Glomerular endothelial cell (primary cell): ENCODE measurements at regions not wholly inside any gene's neighbourhood (a gene's known extent, or its start where the extent isn't known, plus 50 kb on each side); places are given as distances from the start of the nearest gene placed in this dataset.

Source experiments
- DNase-seq: peaks from one replicate; pipeline ENCODE4 v3.0.0-alpha.2; 2011; ENCODE audit warnings: low read depth, low spot score; ENCODE audit errors: extremely low read depth

DNA sequence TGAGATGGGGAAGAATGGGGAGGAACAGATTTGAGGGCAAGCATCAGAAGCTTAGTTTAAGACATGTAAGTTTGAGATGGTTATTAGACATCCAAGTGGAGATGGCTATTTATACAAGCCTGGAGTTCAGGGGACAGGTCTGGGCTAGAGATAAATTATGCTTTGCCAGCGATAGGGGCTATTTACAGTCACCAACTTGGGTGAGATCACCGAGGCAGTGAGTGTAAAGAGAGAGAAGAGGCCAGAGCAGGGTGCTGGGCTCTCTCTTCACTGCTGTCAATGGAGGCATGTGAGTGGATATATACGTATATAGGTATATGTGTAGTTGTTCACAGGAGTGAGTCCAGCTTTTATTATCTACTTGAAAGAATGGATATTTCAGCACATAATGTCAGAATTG is 81.0 kb downstream of the QPCT start:
- no peak for DNase-seq

DNA sequence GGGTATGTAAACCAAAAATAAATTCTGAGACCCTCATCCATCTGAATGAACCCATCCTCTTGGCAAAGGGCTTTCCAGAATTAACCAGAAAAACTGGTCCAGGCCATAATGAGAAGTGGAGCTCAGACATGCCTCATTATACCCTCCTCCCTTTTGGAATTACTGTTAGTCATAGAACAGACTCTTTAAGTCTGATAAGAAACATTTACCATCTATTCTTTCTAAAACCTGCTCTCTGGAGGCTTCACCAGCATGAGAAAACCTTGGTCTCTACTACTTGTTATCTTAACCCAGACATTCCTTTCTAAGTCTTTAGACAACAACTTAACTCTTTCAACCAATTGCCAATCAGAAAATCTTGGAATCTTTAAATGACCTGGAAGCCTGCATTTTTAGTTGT is 82.8 kb downstream of the QPCT start:
- no peak for DNase-seq

DNA sequence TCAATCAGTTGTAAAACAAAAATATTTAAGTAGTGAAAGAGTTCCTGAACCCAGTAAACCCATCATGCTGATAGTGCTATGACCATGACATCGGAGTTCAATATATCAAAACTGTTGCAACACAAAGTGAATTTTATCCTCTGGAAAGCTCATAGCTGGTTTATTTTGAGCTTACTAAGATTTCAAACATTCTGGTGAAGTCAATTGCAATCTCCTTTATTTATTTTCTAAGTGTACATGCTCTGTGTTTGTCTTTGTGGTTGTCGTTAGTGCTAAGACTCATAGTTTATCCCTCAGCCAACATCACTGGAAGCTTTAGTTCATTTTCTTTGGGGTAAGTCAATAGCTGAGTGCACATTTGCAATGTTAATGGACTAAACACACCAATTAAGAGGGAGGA is 91.9 kb downstream of the QPCT start:
- DNase-seq = no peak

DNA sequence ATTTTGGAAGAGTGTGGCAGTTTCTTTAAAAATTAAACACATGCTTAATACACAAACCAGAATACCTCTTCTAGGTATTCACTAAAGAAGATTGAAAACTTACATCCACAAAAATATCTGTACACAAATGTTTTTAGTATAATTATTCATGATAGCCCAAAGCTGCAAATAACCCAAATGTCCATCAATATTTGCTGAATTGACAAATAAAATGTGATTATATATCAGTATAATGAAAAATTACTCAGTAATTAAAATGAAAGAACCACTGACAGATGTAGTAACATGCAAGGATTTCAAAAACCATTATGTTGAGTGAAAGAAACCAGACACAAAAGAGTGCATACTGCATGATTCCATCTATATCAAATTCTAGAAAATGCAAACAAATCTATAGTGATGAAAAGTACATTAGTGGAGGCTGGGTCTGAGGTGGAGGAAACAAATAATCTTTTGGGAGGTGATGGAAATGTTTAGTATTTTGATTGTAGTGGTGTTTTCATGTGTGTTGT is 94.8 kb downstream of the QPCT start:
- no peak for DNase-seq

DNA sequence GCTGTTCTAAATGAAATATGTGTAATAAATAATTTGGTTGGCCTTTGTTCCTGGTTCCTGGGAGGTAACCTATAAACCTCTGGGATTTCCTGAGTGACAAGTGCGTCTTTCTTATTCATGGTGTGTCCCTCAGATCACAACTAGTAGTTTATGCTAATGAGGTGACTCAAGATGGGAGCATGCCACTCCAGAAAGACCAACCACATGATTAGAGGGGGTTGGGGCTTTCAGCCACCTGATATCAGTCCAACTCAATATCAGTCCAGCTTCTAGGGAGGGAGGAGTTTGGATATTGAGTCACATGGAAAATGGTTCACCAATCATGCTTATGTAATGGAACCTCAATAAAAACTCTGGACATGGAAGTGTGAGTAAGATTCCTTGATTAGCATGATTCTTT is 96.6 kb downstream of the QPCT start:
- DNase-seq = no peak

DNA sequence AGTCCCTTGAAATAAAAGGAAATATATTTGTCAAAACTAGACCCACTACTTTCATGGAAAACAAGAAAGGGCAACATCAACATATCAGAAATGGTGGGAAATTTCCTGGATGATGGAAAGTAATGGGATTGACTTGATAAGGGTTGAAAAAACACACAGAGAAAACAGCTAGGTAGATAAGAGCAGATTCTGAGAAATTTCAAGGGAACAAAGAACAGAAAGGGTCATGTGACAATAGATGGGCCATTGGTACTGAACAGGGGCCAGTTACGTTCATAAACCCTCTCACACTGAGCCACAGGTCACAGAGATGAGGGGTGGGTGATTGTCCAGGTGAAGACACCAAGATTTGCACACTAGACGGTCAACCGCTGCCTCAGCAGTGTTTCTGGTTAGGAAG is 98.7 kb downstream of the QPCT start:
- no peak for DNase-seq

DNA sequence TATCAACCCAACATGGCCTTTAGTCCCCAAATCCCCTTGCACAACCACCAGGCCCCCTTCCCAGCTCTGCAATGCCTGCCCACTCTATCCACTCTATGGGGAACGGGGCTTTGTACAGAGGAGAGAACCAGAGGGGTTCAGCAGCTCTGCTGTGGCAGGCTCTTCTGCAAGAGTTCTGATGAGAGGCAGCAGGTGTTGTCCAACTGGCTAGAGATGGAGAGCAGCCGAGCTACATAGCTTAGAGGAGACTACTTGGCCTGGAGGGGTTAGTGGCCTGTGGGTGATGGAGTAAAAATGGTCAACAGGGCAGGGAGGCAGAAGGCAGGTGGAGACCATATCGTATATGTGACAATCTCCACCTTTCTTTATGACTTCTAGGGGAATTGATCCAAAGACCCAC is 103.0 kb downstream of the QPCT start:
- DNase-seq = no peak

DNA sequence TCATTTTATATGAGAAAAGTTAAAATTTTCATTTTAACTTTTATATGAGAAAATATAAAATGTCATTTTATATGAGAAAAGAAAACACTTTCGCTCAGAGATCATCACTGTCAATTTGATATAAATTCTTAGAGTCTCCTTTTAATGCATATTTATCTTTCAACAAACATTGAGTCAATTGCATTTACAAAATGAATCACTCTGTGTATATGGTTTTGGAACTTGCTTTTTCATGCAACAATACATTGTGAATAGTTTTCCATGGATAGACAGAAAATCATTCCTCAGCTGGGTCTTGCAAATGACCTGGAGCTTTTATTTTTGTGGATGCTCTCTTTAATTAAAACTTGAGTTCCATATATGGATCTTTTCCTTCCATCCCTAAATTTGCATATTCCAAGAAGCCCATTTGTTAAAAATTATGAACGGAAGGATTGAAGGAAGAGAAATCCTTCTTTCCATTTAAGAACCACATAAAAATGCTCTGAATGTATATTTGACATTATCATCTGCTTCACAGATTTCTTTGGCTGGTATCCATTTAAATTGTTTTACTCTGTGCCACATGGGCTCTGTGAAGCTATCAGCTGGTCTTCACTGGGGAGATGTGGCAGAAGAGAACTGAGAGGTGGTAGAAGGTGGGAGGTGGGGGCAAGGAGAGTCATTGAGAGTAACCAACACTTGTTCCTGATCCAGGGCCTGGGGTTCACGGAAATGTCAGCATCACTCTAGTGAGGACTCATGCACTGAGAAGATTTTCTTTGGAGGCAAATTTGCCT is 104.1 kb downstream of the QPCT start:
- no peak for DNase-seq

DNA sequence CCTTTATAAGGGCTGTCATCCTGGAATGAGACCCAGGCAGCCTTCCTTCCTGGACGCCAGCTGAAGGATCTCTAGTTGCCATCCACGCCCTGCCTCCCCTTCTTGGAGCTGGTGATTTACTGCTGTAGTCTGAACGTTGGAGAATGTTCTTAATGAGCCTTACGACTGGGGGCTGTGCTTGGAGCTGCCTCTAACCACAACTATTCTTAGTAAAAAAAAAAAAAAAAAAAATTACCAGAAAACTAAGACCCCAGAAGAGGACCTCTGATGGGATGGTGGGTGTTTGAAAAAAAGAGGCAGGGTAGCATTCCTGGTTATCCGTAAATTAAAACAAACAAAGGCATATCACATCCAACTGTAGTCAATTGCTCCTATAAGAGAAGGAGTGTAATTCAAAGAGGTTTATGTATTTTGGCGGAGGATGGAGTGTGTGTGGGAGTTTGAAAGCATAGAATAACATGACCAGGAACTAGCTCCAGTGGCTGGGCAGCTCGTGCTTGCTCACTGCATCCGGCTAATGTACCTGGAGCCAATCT is 105.4 kb downstream of the QPCT start:
- DNase-seq = no peak

DNA sequence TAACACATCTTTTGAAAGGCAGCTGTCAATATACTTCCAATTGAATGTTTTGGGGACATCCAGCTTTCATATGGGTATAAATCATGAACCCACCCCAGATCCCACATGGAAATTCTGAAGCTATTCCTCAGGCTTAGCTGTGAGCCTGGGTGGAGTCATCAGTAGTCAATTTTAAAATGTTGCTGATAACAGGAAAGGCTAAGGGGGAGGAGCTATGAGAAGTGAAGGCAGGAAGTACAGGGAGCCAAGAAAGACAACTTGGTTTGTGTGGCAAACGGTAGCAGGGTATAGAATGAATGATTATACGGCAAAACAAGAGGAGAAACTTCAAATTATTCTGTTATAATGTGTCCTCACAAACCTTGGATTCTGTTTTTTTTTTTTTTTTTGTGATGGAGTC is 108.6 kb downstream of the QPCT start:
- DNase-seq = no peak

DNA sequence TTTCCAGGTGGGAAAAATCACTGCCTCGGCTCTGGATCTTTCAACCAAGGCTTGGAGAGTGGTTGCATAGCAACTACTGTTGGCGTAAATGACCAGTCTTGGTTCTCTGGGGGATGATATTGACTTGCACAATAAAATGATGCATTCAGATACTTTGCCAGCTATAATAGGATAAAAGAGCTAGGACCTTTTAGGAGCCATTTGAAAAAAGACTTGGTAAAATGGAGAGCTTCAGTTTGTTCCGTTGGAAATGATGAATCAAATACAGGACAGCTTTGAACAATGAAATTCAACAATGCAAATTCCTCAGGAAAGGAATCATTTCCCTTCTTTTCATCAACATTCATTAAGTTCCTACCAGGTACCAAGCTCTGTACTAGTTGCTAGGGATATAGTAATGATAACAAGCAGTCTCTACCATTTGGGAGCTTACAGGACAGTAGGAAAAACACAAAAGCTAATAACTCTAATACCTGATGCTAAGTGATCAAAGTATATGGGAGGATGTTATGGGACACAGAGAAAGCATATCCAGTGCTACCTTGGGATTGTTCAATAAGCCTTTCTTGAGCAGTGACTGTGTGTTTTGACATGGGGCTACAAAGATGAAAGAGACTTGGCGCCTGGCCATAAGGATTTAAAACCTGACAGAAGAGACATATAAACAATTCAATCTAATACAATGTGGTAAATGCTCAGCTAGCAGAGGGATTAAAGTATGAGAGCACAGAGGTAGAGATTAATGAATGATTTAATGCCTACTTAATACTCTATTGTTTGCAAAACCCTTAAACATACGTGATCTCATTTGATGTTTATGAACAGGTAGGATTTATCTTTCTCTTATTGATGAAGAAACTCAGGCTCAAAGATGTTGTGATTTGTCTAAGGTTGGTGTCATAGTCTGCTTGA is 110.7 kb downstream of the QPCT start:
- DNase-seq = peak; percentile 94

DNA sequence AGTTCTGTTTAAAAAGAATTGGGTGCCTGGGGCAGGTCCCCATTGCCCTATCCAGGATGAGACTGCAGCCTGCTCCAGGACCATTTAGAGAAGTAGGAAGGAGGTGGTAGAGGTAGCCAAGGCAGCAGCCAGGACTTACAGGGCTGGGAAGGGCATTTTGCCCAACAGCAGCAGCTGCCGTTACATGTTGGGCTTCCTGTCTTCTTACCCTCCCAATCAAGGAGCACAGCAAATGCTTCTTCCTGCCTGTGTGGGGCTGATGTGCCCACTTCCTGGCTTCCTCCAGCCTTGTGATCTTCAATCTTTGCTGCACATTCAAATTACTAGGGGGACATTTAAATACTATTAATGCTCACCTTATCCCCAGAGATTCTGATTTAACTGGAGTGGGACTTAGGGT is 112.0 kb downstream of the QPCT start:
- DNase-seq = no peak

DNA sequence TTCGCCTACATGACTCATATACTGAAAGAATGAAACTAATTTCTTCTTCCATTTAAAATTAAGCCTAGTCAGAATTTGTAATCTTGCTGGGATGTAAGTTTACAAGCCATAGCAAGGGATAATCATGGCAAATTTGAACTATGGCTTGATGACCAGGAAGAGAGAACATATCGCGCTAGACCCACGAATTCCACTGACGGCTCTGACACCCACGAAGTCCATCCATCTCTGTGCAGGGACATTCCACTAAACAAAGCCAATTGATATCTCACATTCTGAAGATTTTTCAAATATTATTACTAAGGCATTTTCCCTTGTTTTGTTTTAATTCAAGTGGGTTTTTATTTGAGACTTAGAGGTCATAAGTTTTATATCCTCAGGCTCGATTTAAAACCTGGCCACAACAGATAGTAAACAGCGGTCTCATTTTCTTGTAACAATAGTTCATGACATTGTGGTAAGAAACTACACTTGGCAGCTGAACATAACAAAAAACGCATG is 113.0 kb downstream of the QPCT start:
- DNase-seq = no peak

DNA sequence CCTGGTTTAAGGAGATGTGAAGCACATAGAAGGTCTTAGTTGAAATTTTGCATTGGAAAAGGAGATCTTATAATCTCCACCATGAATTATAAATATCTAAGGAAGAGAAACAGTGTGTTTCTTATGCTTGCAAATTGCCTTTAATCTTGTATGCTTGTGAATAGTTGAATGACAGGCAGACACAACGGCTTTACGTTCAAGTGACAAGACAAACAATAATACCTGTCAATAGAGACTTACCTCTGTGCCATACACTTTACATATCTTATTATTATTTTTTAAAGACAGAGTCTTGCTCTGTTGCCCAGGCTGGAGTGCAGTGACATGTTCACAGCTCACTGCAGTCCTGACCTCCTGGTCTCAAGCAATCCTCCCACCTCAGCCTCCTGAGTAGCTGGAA is 113.7 kb downstream of the QPCT start:
- no peak for DNase-seq

DNA sequence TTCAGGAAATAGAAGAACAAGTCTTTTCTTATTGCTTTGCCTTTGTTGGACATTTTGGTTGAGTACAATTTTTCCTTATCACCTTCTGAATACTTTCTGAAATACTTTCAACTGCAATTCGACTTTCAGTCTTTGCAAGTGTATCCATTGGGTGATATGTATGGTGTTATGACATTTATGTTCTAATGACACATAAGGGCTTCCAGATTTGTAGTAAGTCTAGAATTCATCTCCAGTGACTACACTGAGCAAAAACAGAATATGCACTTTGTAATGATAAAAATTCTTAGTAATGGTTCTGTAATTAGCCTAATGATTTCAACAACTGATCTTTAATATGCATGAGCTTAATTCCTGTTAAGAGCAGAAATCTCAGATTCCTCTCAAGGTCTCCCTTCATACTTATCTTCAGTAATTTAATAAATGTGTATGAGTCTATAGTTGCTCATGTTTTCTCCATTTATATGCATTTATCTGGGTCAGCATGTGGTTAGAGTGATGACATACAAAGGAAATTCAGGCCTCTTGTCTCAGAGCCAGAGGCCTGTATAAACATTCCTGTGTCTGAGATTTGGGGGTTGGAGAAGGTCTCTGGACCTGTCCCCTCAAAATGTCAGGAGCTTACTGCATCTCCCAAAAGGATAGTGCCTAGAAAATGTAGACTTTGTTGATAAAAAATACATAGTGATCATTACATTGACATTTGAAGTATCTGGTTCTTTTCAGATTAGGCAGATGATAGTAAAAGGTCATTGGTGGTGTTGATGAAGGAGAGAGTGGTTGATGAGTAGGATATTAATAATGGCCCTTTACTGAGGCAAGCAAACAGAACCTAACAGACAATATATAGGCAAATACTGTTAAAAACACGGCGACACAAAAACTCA is 114.9 kb downstream of the QPCT start:
- no peak for DNase-seq

DNA sequence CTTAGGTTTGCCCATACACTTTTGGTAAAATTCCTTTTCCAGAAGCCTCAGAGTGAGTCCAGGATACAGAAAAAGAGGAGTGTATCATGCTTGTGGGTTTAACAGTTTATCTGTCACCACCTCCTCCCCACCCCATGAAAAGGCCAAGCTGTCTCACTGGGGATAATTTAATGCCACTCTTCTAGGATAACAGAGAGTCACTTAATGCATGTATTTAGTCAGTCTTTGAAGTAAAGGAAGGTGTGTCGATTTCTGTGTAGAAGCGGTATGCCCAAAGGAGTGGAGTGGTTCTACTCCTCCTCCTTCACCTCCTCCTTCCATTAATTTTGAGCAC is 116.4 kb downstream of the QPCT start:
- no peak for DNase-seq

DNA sequence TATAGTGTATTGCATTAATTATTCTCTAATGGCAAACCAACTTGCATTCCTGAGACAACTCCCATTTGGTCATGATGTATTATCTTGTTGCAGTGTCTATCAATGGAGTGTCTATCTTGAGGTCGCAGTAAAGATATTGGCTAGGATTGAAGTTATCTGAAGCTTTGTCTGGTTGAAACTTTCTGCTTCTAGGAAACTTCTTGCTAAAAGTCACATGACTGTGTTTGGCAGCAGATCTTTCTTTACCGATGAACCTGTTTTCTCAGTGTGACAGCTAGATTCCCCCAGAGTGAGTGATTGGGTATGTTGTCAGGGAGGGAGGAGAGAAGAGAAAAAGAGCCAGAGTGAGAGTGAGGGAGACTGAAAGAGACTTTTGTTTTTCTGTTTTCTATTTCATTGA is 119.6 kb downstream of the QPCT start:
- DNase-seq = no peak

DNA sequence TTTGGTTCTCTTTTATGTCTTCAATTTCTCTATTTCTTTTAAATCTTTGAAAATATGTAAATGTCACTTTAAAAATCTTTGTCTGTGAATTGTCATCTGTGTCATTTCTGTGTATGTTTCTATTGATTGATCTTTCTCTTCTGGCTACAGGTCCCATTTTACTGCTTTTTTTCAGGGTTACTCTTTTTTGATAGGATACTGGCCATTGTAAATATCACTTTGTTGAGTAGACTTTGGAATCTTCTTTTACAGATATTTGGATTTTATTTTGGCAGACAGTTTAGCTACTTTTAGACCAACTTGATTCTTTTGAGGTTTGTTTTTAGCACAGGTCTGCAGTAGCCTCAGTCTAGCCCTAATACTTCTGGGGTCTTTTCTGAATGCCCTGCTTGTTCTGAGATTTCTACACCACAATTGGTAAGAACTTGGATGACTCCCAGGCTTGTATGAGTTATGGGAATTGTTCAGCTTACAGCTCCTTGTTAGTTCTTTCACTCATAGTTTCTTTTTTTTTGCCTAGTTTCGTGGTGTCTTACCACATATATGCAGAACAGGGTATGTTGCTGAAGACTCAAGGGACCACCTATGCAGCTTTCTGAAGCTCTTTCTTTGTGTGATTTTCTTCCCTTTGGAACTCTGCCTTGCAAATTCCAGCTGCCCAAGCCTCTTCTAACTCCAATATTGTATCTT is 122.2 kb downstream of the QPCT start:
- DNase-seq = no peak

DNA sequence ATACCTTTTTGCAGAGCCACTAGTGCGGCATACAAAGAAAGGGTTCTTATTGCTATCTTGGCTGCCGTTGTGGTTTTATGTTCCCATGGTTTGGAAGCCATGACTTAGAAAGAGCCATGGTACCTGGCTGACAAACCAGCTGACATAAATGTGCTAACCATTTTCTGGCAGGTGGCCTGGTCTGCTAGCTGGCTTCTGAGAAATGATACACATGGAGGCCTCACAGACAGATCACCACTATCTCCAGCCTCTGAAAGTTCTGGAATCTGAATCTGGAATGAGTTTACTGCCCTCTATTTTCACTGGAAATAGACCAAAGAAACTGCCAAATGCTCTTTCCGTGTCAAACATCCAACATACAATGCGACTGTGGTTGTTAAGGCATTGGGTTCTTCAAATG is 123.7 kb downstream of the QPCT start:
- DNase-seq = no peak

DNA sequence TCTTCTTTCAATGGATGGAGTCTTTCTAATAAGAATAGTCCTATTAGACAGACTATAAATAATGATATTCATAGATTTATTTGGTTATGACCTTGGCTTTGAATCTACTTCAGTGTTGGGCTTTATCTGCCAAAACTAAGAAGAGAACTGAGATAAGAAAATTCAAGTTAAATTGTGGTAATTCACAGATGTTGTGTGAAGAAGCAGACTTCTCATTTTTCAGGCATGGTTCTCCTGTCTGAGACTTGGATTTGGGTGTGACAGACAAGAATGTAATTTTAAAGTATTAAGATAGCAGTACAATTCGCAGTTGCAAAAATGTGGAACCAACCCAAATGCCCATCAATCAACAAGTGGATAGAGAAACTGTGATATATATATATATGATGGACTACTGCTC is 124.7 kb downstream of the QPCT start:
- DNase-seq = no peak
